ENCODE measurements at regions not wholly inside any gene's neighbourhood (a gene's known extent, or its start where the extent isn't known, plus 50 kb on each side); places are given as distances from the start of the nearest gene placed in this dataset.

GRCh38 chr13:79803989-79804388, 323.0 kb downstream of the NDFIP2 start:
- no peak for DNase-seq
- Histone ChIP-seq H3K9me3 (ENCODE audit: low read length) (no peaks in the 10 kb centered on the region), H3K27ac (ENCODE audit: low read length) (no peak overlapping the region), H3K27me3 (ENCODE audit: low read length) (no peaks in the 10 kb centered on the region), H3K9me2 (replicated peaks; ENCODE audit: insufficient read depth, low read length) (no peaks in the 10 kb centered on the region), H3K36me3 (ENCODE audit: insufficient read depth, low read length) (no peaks in the 10 kb centered on the region), H4K20me1 (ENCODE audit: insufficient read depth, low read depth, low read length) (no peaks in the 10 kb centered on the region), H3K4me1 (ENCODE audit: low read length) (no peaks in the 10 kb centered on the region), H2AFZ (ENCODE audit: low read length) (no peak overlapping the region), H3K4me2 (ENCODE audit: low read depth, low read length, poor library complexity, severe bottlenecking) (no peak overlapping the region), H3K9ac (ENCODE audit: low read length) (no peak overlapping the region), H3K4me3 (ENCODE audit: low read length) (no peak overlapping the region), H3K79me2 (ENCODE audit: low read length) (no peaks in the 10 kb centered on the region)

- H2AFZ ChIP-seq (ENCODE audit: low read length) = no peak overlapping the region
- no peak for DNase-seq
- H3K79me2 ChIP-seq (ENCODE audit: low read length) = no peaks in the 10 kb centered on the region
- H3K4me3 ChIP-seq (ENCODE audit: low read length) = no peak overlapping the region
- H3K9me2 ChIP-seq (replicated peaks; ENCODE audit: insufficient read depth, low read length) = no peaks in the 10 kb centered on the region
- no peak overlapping the region for H3K4me2 ChIP-seq (ENCODE audit: low read depth, low read length, poor library complexity, severe bottlenecking)
- no peak overlapping the region for H3K9ac ChIP-seq (ENCODE audit: low read length)
- no peak overlapping the region for H3K27ac ChIP-seq (ENCODE audit: low read length)
- H3K4me1 ChIP-seq (ENCODE audit: low read length) = no peaks in the 10 kb centered on the region
- no peaks in the 10 kb centered on the region for H4K20me1 ChIP-seq (ENCODE audit: insufficient read depth, low read depth, low read length)
- H3K27me3 ChIP-seq (ENCODE audit: low read length) = no peaks in the 10 kb centered on the region
- no peaks in the 10 kb centered on the region for H3K9me3 ChIP-seq (ENCODE audit: low read length)
- H3K36me3 ChIP-seq (ENCODE audit: insufficient read depth, low read length) = no peaks in the 10 kb centered on the region
These were observed 322.3 kb downstream of the NDFIP2 start for GRCh38 chr13:79803296-79803695.

GRCh38 chr13:79802389-79803085, 321.6 kb downstream of the NDFIP2 start:
- Histone ChIP-seq H3K9ac (ENCODE audit: low read length) (no peak overlapping the region), H3K9me2 (replicated peaks; ENCODE audit: insufficient read depth, low read length) (no peaks in the 10 kb centered on the region; the same call in 1 of the 2 replicates), H3K4me2 (ENCODE audit: low read depth, low read length, poor library complexity, severe bottlenecking) (no peak overlapping the region), H3K27ac (ENCODE audit: low read length) (no peak overlapping the region), H2AFZ (ENCODE audit: low read length) (no peak overlapping the region), H3K36me3 (ENCODE audit: insufficient read depth, low read length) (no peaks in the 10 kb centered on the region), H3K4me1 (ENCODE audit: low read length) (no peaks in the 10 kb centered on the region), H3K27me3 (ENCODE audit: low read length) (no peaks in the 10 kb centered on the region), H3K9me3 (ENCODE audit: low read length) (no peaks in the 10 kb centered on the region), H3K79me2 (ENCODE audit: low read length) (no peaks in the 10 kb centered on the region), H4K20me1 (ENCODE audit: insufficient read depth, low read depth, low read length) (no peaks in the 10 kb centered on the region), H3K4me3 (ENCODE audit: low read length) (no peak overlapping the region)
- no peak for DNase-seq

GRCh38 chr13:79799059-79799867, 318.3 kb downstream of the NDFIP2 start:
- Histone ChIP-seq H3K4me1 (ENCODE audit: low read length) (no peaks in the 10 kb centered on the region), H3K79me2 (ENCODE audit: low read length) (no peaks in the 10 kb centered on the region), H2AFZ (ENCODE audit: low read length) (no peak overlapping the region), H3K9me3 (ENCODE audit: low read length) (no peaks in the 10 kb centered on the region), H4K20me1 (ENCODE audit: insufficient read depth, low read depth, low read length) (no peaks in the 10 kb centered on the region), H3K36me3 (ENCODE audit: insufficient read depth, low read length) (no peaks in the 10 kb centered on the region), H3K9ac (ENCODE audit: low read length) (no peak overlapping the region), H3K27me3 (ENCODE audit: low read length) (no peaks in the 10 kb centered on the region), H3K4me2 (ENCODE audit: low read depth, low read length, poor library complexity, severe bottlenecking) (no peak overlapping the region), H3K9me2 (replicated peaks; ENCODE audit: insufficient read depth, low read length) (no peaks in the 10 kb centered on the region; the same call in 1 of the 2 replicates), H3K4me3 (ENCODE audit: low read length) (no peak overlapping the region), H3K27ac (ENCODE audit: low read length) (no peak overlapping the region)
- DNase-seq = no peak

- Histone ChIP-seq H4K20me1 (ENCODE audit: insufficient read depth, low read depth, low read length) (no peaks in the 10 kb centered on the region), H3K36me3 (ENCODE audit: insufficient read depth, low read length) (no peaks in the 10 kb centered on the region), H3K79me2 (ENCODE audit: low read length) (no peaks in the 10 kb centered on the region), H3K27ac (ENCODE audit: low read length) (no peak overlapping the region), H3K4me2 (ENCODE audit: low read depth, low read length, poor library complexity, severe bottlenecking) (no peak overlapping the region), H3K4me1 (ENCODE audit: low read length) (no peaks in the 10 kb centered on the region), H3K9ac (ENCODE audit: low read length) (no peak overlapping the region), H2AFZ (ENCODE audit: low read length) (no peak overlapping the region), H3K9me2 (replicated peaks; ENCODE audit: insufficient read depth, low read length) (no peaks in the 10 kb centered on the region; the same call in 1 of the 2 replicates), H3K4me3 (ENCODE audit: low read length) (no peak overlapping the region), H3K9me3 (ENCODE audit: low read length) (no peaks in the 10 kb centered on the region), H3K27me3 (ENCODE audit: low read length) (no peaks in the 10 kb centered on the region)
- DNase-seq = no peak
These were observed 315.2 kb downstream of the NDFIP2 start for GRCh38 chr13:79796136-79796535.

- Histone ChIP-seq H3K4me3 (ENCODE audit: low read length) (no peak overlapping the region), H3K79me2 (ENCODE audit: low read length) (no peaks in the 10 kb centered on the region), H4K20me1 (ENCODE audit: insufficient read depth, low read depth, low read length) (no peaks in the 10 kb centered on the region), H3K9ac (ENCODE audit: low read length) (no peak overlapping the region), H3K4me2 (ENCODE audit: low read depth, low read length, poor library complexity, severe bottlenecking) (no peak overlapping the region), H3K9me3 (ENCODE audit: low read length) (no peaks in the 10 kb centered on the region), H3K27me3 (ENCODE audit: low read length) (no peaks in the 10 kb centered on the region), H3K4me1 (ENCODE audit: low read length) (no peaks in the 10 kb centered on the region), H3K9me2 (replicated peaks; ENCODE audit: insufficient read depth, low read length) (no peaks in the 10 kb centered on the region; the same call in 1 of the 2 replicates), H3K36me3 (ENCODE audit: insufficient read depth, low read length) (no peaks in the 10 kb centered on the region), H2AFZ (ENCODE audit: low read length) (no peak overlapping the region), H3K27ac (ENCODE audit: low read length) (no peak overlapping the region)
- no peak for DNase-seq
These were observed 314.0 kb downstream of the NDFIP2 start for GRCh38 chr13:79794931-79795330.

GRCh38 chr13:79792716-79793115, 311.8 kb downstream of the NDFIP2 start:
- no peak overlapping the region for H3K4me3 ChIP-seq (ENCODE audit: low read length)
- H3K79me2 ChIP-seq (ENCODE audit: low read length) = no peaks in the 10 kb centered on the region
- no peaks in the 10 kb centered on the region; the same call in 1 of the 2 replicates for H3K9me2 ChIP-seq (replicated peaks; ENCODE audit: insufficient read depth, low read length)
- no peak overlapping the region for H3K4me2 ChIP-seq (ENCODE audit: low read depth, low read length, poor library complexity, severe bottlenecking)
- H3K9me3 ChIP-seq (ENCODE audit: low read length) = no peaks in the 10 kb centered on the region
- H4K20me1 ChIP-seq (ENCODE audit: insufficient read depth, low read depth, low read length) = no peaks in the 10 kb centered on the region
- H3K27me3 ChIP-seq (ENCODE audit: low read length) = no peaks in the 10 kb centered on the region
- no peaks in the 10 kb centered on the region for H3K4me1 ChIP-seq (ENCODE audit: low read length)
- no peaks in the 10 kb centered on the region for H3K36me3 ChIP-seq (ENCODE audit: insufficient read depth, low read length)
- no peak overlapping the region for H2AFZ ChIP-seq (ENCODE audit: low read length)
- H3K9ac ChIP-seq (ENCODE audit: low read length) = no peak overlapping the region
- no peak for DNase-seq
- H3K27ac ChIP-seq (ENCODE audit: low read length) = no peak overlapping the region

- no peak overlapping the region for H3K4me2 ChIP-seq (ENCODE audit: low read depth, low read length, poor library complexity, severe bottlenecking)
- no peaks in the 10 kb centered on the region for H3K79me2 ChIP-seq (ENCODE audit: low read length)
- H3K9ac ChIP-seq (ENCODE audit: low read length) = no peak overlapping the region
- no peaks in the 10 kb centered on the region for H4K20me1 ChIP-seq (ENCODE audit: insufficient read depth, low read depth, low read length)
- H3K9me2 ChIP-seq (replicated peaks; ENCODE audit: insufficient read depth, low read length) = no peaks in the 10 kb centered on the region
- DNase-seq = no peak
- H3K36me3 ChIP-seq (ENCODE audit: insufficient read depth, low read length) = no peaks in the 10 kb centered on the region
- H3K4me1 ChIP-seq (ENCODE audit: low read length) = no peaks in the 10 kb centered on the region
- H3K27ac ChIP-seq (ENCODE audit: low read length) = no peak overlapping the region
- no peak overlapping the region for H2AFZ ChIP-seq (ENCODE audit: low read length)
- H3K4me3 ChIP-seq (ENCODE audit: low read length) = no peak overlapping the region
- no peaks in the 10 kb centered on the region for H3K27me3 ChIP-seq (ENCODE audit: low read length)
- H3K9me3 ChIP-seq (ENCODE audit: low read length) = no peaks in the 10 kb centered on the region
These were observed 310.6 kb downstream of the NDFIP2 start for GRCh38 chr13:79791471-79792042.
